CD4-positive, CD25-positive, alpha-beta regulatory T cell (primary cell): ENCODE measurements at regions not wholly inside any gene's neighbourhood (a gene's known extent, or its start where the extent isn't known, plus 50 kb on each side); places are given as distances from the start of the nearest gene placed in this dataset.

Experiments
- ATAC-seq, 2 donors: fragments of 150-1000 bp; cut with Tn5 transposase; one replicate each; pipeline ENCODE4 v1.10.0; 2021; ENCODE audit warnings: low read depth in 2 of 2, moderate number of reproducible peaks in 2 of 2, moderate library complexity in 1 of 2
- DNase-seq, 3 donors: peaks; one replicate each; pipeline versions ENCODE4 v3.0.0 to v3.0.0-alpha.2; 2012 to 2022; ENCODE audit warnings: mixed read lengths in 1 of 3
- H3K27ac ChIP-seq: one replicate; pipeline ENCODE4 v1.7.0; 2013; ENCODE audit warnings: mild to moderate bottlenecking, low read length; ENCODE audit not compliant: insufficient read depth, poor library complexity, severe bottlenecking
- H3K27me3 ChIP-seq: one replicate; pipeline ENCODE4 v1.7.0; 2013; ENCODE audit warnings: low read length; ENCODE audit not compliant: control insufficient read depth, insufficient read depth
- H3K36me3 ChIP-seq: one replicate; pipeline ENCODE4 v1.7.0; 2013; ENCODE audit warnings: mild to moderate bottlenecking, low read length, moderate library complexity; ENCODE audit not compliant: control insufficient read depth, insufficient read depth
- H3K4me1 ChIP-seq: 2 replicates; pipeline ENCODE4 v1.7.0; 2013; ENCODE audit warnings: mild to moderate bottlenecking, low read length; ENCODE audit not compliant: insufficient read depth, control insufficient read depth, poor library complexity, severe bottlenecking
- H3K4me3 ChIP-seq: one replicate; pipeline ENCODE4 v1.7.0; 2013; ENCODE audit warnings: low read depth, mild to moderate bottlenecking, low read length, moderate library complexity
- H3K9me3 ChIP-seq, 2 experiments: 1 replicate in 1 of 2; 2 replicates in 1 of 2; pipeline ENCODE4 v1.7.0; 2013; ENCODE audit warnings: low read length in 2 of 2, mild to moderate bottlenecking in 1 of 2, moderate library complexity in 1 of 2; ENCODE audit not compliant: control insufficient read depth in 2 of 2
- H3K27ac Mint-ChIP-seq, 3 donors: one replicate each; pipeline ENCODE4 v1.8.0; 2020 to 2022; ENCODE audit warnings: mild to moderate bottlenecking in 3 of 3, mixed read lengths in 3 of 3, moderate library complexity in 2 of 3
- H3K27me3 Mint-ChIP-seq: one replicate; pipeline ENCODE4 v1.8.0; 2022; ENCODE audit warnings: mild to moderate bottlenecking, mixed read lengths
- H3K36me3 Mint-ChIP-seq: one replicate; pipeline ENCODE4 v1.8.0; 2020; ENCODE audit warnings: mixed read lengths
- H3K4me1 Mint-ChIP-seq, 4 donors: one replicate each; pipeline ENCODE4 v1.8.0; 2020 to 2022; ENCODE audit warnings: mixed read lengths in 4 of 4, mild to moderate bottlenecking in 1 of 4
- H3K4me3 Mint-ChIP-seq, 4 donors: one replicate each; pipeline ENCODE4 v1.8.0; 2020 to 2022; ENCODE audit warnings: mild to moderate bottlenecking in 4 of 4, mixed read lengths in 4 of 4, moderate library complexity in 3 of 4
- H3K9me3 Mint-ChIP-seq, 7 donors: one replicate each; pipeline ENCODE4 v1.8.0; 2020 to 2022; ENCODE audit warnings: mixed read lengths in 7 of 7, mild to moderate bottlenecking in 3 of 7, moderate library complexity in 2 of 7

- ATAC-seq, result no peak
- no peak overlapping the region for H3K4me3 ChIP-seq
- no peaks in the 10 kb centered on the region for H3K36me3 Mint-ChIP-seq
Observed at GRCh38 chr6:148242180-148242579, 100.5 kb upstream of the SASH1 start.

GRCh38 chr6:148244217-148244935 lies 98.3 kb upstream of the SASH1 start:
- Mint-ChIP-seq H3K36me3 (no peaks in the 10 kb centered on the region), H3K27ac (no peak overlapping the region), H3K4me1 (no peaks in the 10 kb centered on the region), H3K27me3 (peaks cover 8% of the 10 kb centered on the region), H3K9me3 (peaks cover 0 to 2% (median 0%) of the 10 kb centered on the region in 7 donors), H3K4me3 (no peak overlapping the region)
- Histone ChIP-seq H3K27ac (no peak overlapping the region), H3K4me3 (no peak overlapping the region), H3K36me3 (no peaks in the 10 kb centered on the region), H3K9me3 (no peaks in the 10 kb centered on the region), H3K27me3 (no peaks in the 10 kb centered on the region), H3K4me1 (no peaks in the 10 kb centered on the region)
- no peak for DNase-seq
- ATAC-seq, result no peak

More at GRCh38 chr6:148242180-148242579, 100.5 kb upstream of the SASH1 start:
- Histone ChIP-seq H3K36me3 (no peaks in the 10 kb centered on the region), H3K4me1 (no peaks in the 10 kb centered on the region), H3K9me3 (no peaks in the 10 kb centered on the region), H3K27ac (no peak overlapping the region), H3K27me3 (no peaks in the 10 kb centered on the region)
- Mint-ChIP-seq H3K27me3 (peaks cover 8% of the 10 kb centered on the region), H3K4me3 (no peak overlapping the region), H3K9me3 (peaks cover 0 to 2% (median 0%) of the 10 kb centered on the region in 7 donors), H3K4me1 (no peaks in the 10 kb centered on the region), H3K27ac (no peak overlapping the region)
- DNase-seq, result no peak

DNA sequence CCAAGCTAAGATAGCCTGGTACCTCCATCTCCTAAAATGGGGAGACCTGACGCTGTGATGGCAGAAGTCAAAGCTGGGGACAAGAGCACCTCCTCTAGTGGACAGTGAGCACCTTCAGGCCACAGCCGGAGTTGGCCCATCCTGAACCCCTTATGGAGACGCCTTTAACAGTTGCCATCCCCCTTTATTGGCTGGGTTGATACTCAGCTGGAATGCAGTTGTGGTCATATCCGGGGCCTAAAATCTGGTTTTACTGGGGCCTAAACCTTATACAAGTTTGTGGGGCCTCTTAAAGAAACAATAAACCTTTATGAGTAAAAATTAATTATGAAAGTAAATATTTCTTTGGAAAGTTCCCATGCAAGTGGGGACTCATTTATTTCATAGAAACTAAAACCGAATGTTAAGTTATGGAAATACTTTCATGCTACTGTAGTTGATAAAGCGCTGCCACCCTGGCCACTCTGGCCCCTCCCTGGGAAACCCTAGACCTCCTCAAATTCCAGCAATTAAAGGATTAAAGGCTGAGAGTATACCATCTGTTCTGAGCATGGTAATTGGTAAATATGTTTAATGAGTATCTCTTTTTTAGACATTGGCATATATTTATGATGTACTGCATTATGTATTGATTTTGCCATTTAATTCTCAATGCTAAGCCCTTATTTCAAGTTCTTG lies 95.1 kb upstream of the SASH1 start:
- H3K36me3 ChIP-seq, result no peaks in the 10 kb centered on the region
- H3K4me3 ChIP-seq, result no peak overlapping the region
- no peaks in the 10 kb centered on the region for H3K27me3 ChIP-seq
- Mint-ChIP-seq H3K36me3 (no peaks in the 10 kb centered on the region), H3K4me1 (no peaks in the 10 kb centered on the region), H3K27me3 (peaks cover 4% of the 10 kb centered on the region), H3K9me3 (peaks cover 0 to 2% (median 0%) of the 10 kb centered on the region in 7 donors), H3K4me3 (no peak overlapping the region), H3K27ac (no peak overlapping the region)
- H3K27ac ChIP-seq, result no peak overlapping the region
- DNase-seq (no peak), ATAC-seq (no peak)
- no peaks in the 10 kb centered on the region for H3K9me3 ChIP-seq
- no peaks in the 10 kb centered on the region for H3K4me1 ChIP-seq

DNA sequence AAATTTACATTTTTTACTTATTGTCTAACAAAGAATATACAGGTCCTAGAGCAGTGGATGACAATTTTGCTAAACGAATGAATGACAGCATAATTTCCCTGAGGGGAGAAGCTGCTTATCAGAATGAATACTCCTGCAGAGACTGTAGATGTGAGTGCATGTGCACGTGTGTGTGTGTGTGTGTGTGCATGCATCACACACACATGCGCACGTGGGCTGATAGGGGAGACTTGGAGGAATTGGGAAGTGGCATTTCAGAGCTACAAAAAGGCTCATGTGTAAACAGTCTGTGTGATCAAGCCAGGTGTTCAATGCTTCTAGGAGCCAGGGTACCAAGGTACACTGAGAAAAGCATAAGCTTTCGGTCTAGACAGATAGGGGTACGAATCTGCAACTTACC lies 93.5 kb upstream of the SASH1 start:
- Histone ChIP-seq H3K4me3 (no peak overlapping the region), H3K27me3 (no peaks in the 10 kb centered on the region), H3K4me1 (no peaks in the 10 kb centered on the region), H3K9me3 (no peaks in the 10 kb centered on the region), H3K36me3 (no peaks in the 10 kb centered on the region), H3K27ac (no peak overlapping the region)
- Mint-ChIP-seq H3K36me3 (no peaks in the 10 kb centered on the region), H3K27me3 (peaks cover 4% of the 10 kb centered on the region), H3K4me3 (no peak overlapping the region), H3K9me3 (peaks cover 0 to 2% (median 0%) of the 10 kb centered on the region in 7 donors), H3K27ac (no peak overlapping the region), H3K4me1 (no peaks in the 10 kb centered on the region)
- DNase-seq, result no peak
- no peak for ATAC-seq

DNA sequence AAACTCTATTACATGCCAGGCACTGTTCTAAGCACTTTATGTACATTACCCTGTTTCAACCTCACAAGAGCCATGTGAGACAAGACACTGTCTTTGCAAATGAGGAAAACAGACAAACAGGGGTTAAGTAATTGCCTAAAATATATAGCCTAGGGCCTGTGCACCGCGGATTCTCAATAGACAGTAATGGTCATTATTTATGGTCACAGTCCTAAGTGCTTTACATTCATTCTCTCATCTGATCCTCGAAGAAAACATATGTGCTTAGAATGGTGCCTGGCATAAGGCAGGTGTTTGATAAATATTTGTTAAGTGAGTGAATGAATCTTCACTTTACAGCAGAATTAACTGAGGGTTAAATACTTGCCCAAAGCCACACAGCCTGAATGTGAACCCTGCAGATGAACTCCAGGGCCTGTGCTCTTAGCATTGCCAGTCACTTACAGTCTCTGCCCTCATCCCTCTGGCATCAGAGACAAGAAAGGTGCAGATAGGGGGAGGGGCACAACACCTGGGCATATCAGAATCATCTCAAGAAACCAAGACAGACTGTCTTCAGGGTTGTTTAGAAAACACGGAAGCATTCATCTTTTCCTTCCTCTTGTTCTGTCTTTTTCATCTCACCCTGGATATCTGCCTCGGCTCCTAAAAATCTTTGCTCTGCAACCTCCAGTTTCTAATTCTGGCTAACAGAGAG lies 92.8 kb upstream of the SASH1 start:
- Mint-ChIP-seq H3K27me3 (peaks cover 4% of the 10 kb centered on the region), H3K27ac (no peak overlapping the region), H3K4me3 (no peak overlapping the region), H3K4me1 (no peaks in the 10 kb centered on the region), H3K36me3 (no peaks in the 10 kb centered on the region), H3K9me3 (peaks cover 0 to 2% (median 0%) of the 10 kb centered on the region in 7 donors)
- no peak overlapping the region for H3K27ac ChIP-seq
- H3K9me3 ChIP-seq, result no peaks in the 10 kb centered on the region
- no peak for DNase-seq
- H3K36me3 ChIP-seq, result no peaks in the 10 kb centered on the region
- no peak for ATAC-seq
- no peak overlapping the region for H3K4me3 ChIP-seq
- no peaks in the 10 kb centered on the region for H3K27me3 ChIP-seq
- no peaks in the 10 kb centered on the region for H3K4me1 ChIP-seq

DNA sequence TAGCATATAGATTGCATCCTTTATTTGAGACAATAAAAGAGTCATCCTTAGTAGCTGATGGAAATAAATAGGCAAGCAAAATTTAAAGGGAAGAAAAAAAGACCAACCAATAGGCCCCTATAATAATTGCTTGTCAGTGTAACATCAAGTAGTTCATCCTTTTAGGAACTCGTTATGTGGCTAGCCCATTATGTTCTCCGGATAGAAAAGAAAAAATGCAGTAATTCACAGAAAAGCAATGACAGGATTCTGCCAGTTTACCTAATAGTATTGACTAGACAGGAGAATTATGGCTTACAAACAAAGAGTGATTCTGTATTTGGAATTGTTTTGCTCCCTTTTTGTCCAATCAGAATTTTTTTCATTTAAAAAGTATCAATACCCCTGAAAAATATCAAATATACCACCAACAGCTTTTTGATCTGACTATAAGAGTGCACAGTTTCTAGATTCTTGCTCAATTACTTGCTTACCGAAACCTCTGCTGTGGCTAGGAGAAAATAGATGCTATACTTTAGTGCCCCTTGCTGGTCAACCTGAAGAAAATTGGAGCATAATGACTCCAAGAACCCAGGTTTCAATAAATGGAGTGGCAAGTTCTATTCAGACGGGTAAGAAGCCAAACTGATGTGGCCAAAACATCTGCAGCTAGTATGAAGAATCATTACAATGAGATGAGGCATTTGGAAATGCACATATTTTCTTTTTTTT lies 91.5 kb upstream of the SASH1 start:
- no peak overlapping the region for H3K4me3 Mint-ChIP-seq
- no peaks in the 10 kb centered on the region for H3K27me3 ChIP-seq

GRCh38 chr6:148251891-148252290 lies 90.7 kb upstream of the SASH1 start:
- Mint-ChIP-seq H3K4me1 (no peaks in the 10 kb centered on the region), H3K9me3 (no peaks in the 10 kb centered on the region), H3K36me3 (no peaks in the 10 kb centered on the region), H3K27me3 (peaks cover 4% of the 10 kb centered on the region), H3K4me3 (no peak overlapping the region), H3K27ac (no peak overlapping the region)
- DNase-seq (no peak), ATAC-seq (no peak)
- Histone ChIP-seq H3K9me3 (no peaks in the 10 kb centered on the region), H3K4me1 (no peaks in the 10 kb centered on the region), H3K27ac (no peak overlapping the region), H3K27me3 (no peaks in the 10 kb centered on the region), H3K4me3 (no peak overlapping the region), H3K36me3 (no peaks in the 10 kb centered on the region)

More for the DNA sequence above, 91.5 kb upstream of the SASH1 start:
- no peaks in the 10 kb centered on the region for H3K9me3 ChIP-seq
- no peak overlapping the region for H3K4me3 ChIP-seq
- DNase-seq (peak in 1 of 3 donors; percentile 8), ATAC-seq (no peak)
- no peak overlapping the region for H3K27ac ChIP-seq
- H3K4me1 Mint-ChIP-seq, result no peaks in the 10 kb centered on the region
- no peak overlapping the region for H3K27ac Mint-ChIP-seq
- H3K36me3 ChIP-seq, result no peaks in the 10 kb centered on the region
- no peaks in the 10 kb centered on the region for H3K9me3 Mint-ChIP-seq
- no peaks in the 10 kb centered on the region for H3K36me3 Mint-ChIP-seq
- peaks cover 6% of the 10 kb centered on the region for H3K27me3 Mint-ChIP-seq
- no peaks in the 10 kb centered on the region for H3K4me1 ChIP-seq
